Skeletal muscle satellite cell (primary cell): ENCODE measurements at regions not wholly inside any gene's neighbourhood (a gene's known extent, or its start where the extent isn't known, plus 50 kb on each side); places are given as distances from the start of the nearest gene placed in this dataset.

Experiments
- H3K27me3 ChIP-seq: 2 replicates; pipeline ENCODE4 v1.7.0; 2013; ENCODE audit warnings: low read length; ENCODE audit not compliant: control insufficient read depth, insufficient read depth
- H3K36me3 ChIP-seq: 2 replicates; pipeline ENCODE4 v1.7.0; 2013; ENCODE audit warnings: mild to moderate bottlenecking, control low read depth, low read length; ENCODE audit not compliant: insufficient read depth
- H3K4me1 ChIP-seq: 2 replicates; pipeline ENCODE4 v1.7.0; 2013; ENCODE audit warnings: low read length; ENCODE audit not compliant: control insufficient read depth, insufficient read depth
- H3K4me2 ChIP-seq: 2 replicates; pipeline ENCODE4 v1.7.0; 2013; ENCODE audit warnings: mild to moderate bottlenecking, low read length
- H3K4me3 ChIP-seq: 2 replicates; pipeline ENCODE4 v1.7.0; 2013; ENCODE audit warnings: low read length
- H3K9ac ChIP-seq: 2 replicates; pipeline ENCODE4 v1.7.0; 2013; ENCODE audit warnings: mild to moderate bottlenecking, low read depth, low read length, moderate library complexity
- H3K9me3 ChIP-seq: replicated peaks from 2 replicates; pipeline ENCODE4 v1.7.0; 2013; ENCODE audit warnings: mild to moderate bottlenecking, control low read depth, low read length

GRCh38 chr18:47461406-47461948 is 210.0 kb upstream of the SKOR2 start:
- Histone ChIP-seq H3K4me3 (no peak overlapping the region), H3K27me3 (no peaks in the 10 kb centered on the region), H3K4me2 (no peak overlapping the region), H3K9me3 (no peaks in the 10 kb centered on the region), H3K4me1 (no peaks in the 10 kb centered on the region), H3K9ac (no peak overlapping the region), H3K36me3 (no peaks in the 10 kb centered on the region)

- no peaks in the 10 kb centered on the region for H3K4me1 ChIP-seq
- H3K4me3 ChIP-seq = no peak overlapping the region
- no peaks in the 10 kb centered on the region for H3K36me3 ChIP-seq
- no peaks in the 10 kb centered on the region for H3K27me3 ChIP-seq
- H3K4me2 ChIP-seq = no peak overlapping the region
- H3K9me3 ChIP-seq = no peaks in the 10 kb centered on the region
- no peak overlapping the region for H3K9ac ChIP-seq
Observed at GRCh38 chr18:47458483-47458882, 207.0 kb upstream of the SKOR2 start.

GRCh38 chr18:47457614-47458013 is 206.2 kb upstream of the SKOR2 start:
- no peaks in the 10 kb centered on the region for H3K4me1 ChIP-seq
- H3K36me3 ChIP-seq = no peaks in the 10 kb centered on the region
- H3K4me3 ChIP-seq = no peak overlapping the region
- H3K4me2 ChIP-seq = no peak overlapping the region
- H3K9ac ChIP-seq = no peak overlapping the region
- H3K9me3 ChIP-seq = no peaks in the 10 kb centered on the region
- no peaks in the 10 kb centered on the region for H3K27me3 ChIP-seq

GRCh38 chr18:47453038-47453437 is 201.6 kb upstream of the SKOR2 start:
- no peaks in the 10 kb centered on the region for H3K4me1 ChIP-seq
- H3K36me3 ChIP-seq = no peaks in the 10 kb centered on the region
- H3K27me3 ChIP-seq = no peaks in the 10 kb centered on the region
- no peak overlapping the region for H3K4me2 ChIP-seq
- H3K4me3 ChIP-seq = no peak overlapping the region
- H3K9ac ChIP-seq = no peak overlapping the region
- H3K9me3 ChIP-seq = no peaks in the 10 kb centered on the region

GRCh38 chr18:47448956-47449355 is 197.5 kb upstream of the SKOR2 start:
- Histone ChIP-seq H3K4me1 (no peaks in the 10 kb centered on the region), H3K27me3 (no peaks in the 10 kb centered on the region), H3K9me3 (no peaks in the 10 kb centered on the region), H3K9ac (no peak overlapping the region), H3K36me3 (no peaks in the 10 kb centered on the region), H3K4me3 (no peak overlapping the region), H3K4me2 (no peak overlapping the region)

- Histone ChIP-seq H3K4me2 (no peak overlapping the region), H3K27me3 (no peaks in the 10 kb centered on the region), H3K4me1 (no peaks in the 10 kb centered on the region), H3K9ac (no peak overlapping the region), H3K4me3 (no peak overlapping the region), H3K9me3 (no peaks in the 10 kb centered on the region), H3K36me3 (no peaks in the 10 kb centered on the region)
Observed at GRCh38 chr18:47441914-47442313, 190.5 kb upstream of the SKOR2 start.

GRCh38 chr18:47438001-47438400 is 186.5 kb upstream of the SKOR2 start:
- Histone ChIP-seq H3K9me3 (no peaks in the 10 kb centered on the region), H3K36me3 (no peaks in the 10 kb centered on the region), H3K4me1 (no peaks in the 10 kb centered on the region), H3K4me2 (no peak overlapping the region), H3K4me3 (no peak overlapping the region), H3K9ac (no peak overlapping the region), H3K27me3 (no peaks in the 10 kb centered on the region)

GRCh38 chr18:47436871-47437270 is 185.4 kb upstream of the SKOR2 start:
- Histone ChIP-seq H3K4me2 (no peak overlapping the region), H3K9ac (no peak overlapping the region), H3K9me3 (no peaks in the 10 kb centered on the region), H3K27me3 (no peaks in the 10 kb centered on the region), H3K36me3 (no peaks in the 10 kb centered on the region), H3K4me3 (no peak overlapping the region), H3K4me1 (no peaks in the 10 kb centered on the region)

GRCh38 chr18:47434214-47434746 is 182.8 kb upstream of the SKOR2 start:
- Histone ChIP-seq H3K9me3 (no peaks in the 10 kb centered on the region), H3K4me2 (no peak overlapping the region), H3K27me3 (no peaks in the 10 kb centered on the region), H3K4me1 (no peaks in the 10 kb centered on the region), H3K4me3 (no peak overlapping the region), H3K9ac (no peak overlapping the region), H3K36me3 (no peaks in the 10 kb centered on the region)

GRCh38 chr18:47427923-47428637 is 176.6 kb upstream of the SKOR2 start:
- H3K4me3 ChIP-seq = no peak overlapping the region
- no peak overlapping the region for H3K4me2 ChIP-seq
- no peaks in the 10 kb centered on the region for H3K27me3 ChIP-seq
- H3K9ac ChIP-seq = no peak overlapping the region
- H3K9me3 ChIP-seq = no peaks in the 10 kb centered on the region
- H3K4me1 ChIP-seq = no peaks in the 10 kb centered on the region
- no peaks in the 10 kb centered on the region for H3K36me3 ChIP-seq

- Histone ChIP-seq H3K9ac (no peak overlapping the region), H3K4me3 (no peak overlapping the region), H3K4me2 (no peak overlapping the region), H3K36me3 (no peaks in the 10 kb centered on the region), H3K27me3 (no peaks in the 10 kb centered on the region), H3K9me3 (no peaks in the 10 kb centered on the region), H3K4me1 (no peaks in the 10 kb centered on the region)
Observed at GRCh38 chr18:47427072-47427471, 175.6 kb upstream of the SKOR2 start.

GRCh38 chr18:47425365-47425764 is 173.9 kb upstream of the SKOR2 start:
- no peaks in the 10 kb centered on the region for H3K36me3 ChIP-seq
- no peak overlapping the region for H3K9ac ChIP-seq
- no peaks in the 10 kb centered on the region for H3K9me3 ChIP-seq
- H3K4me2 ChIP-seq = no peak overlapping the region
- H3K4me3 ChIP-seq = no peak overlapping the region
- no peaks in the 10 kb centered on the region for H3K4me1 ChIP-seq
- H3K27me3 ChIP-seq = no peaks in the 10 kb centered on the region
